ENCODE measurements at regions not wholly inside any gene's neighbourhood (a gene's known extent, or its start where the extent isn't known, plus 50 kb on each side); places are given as distances from the start of the nearest gene placed in this dataset.

GRCh38 chrX:69396916-69397315 lies 107.2 kb upstream of the NALF2 start:
- no peak for TF ChIP-seq EZH2phosphoT487 (IDR thresholded peaks at IDR 0.05; ENCODE audit: borderline replicate concordance, low read length)
- TF ChIP-seq CTCF (IDR thresholded peaks at IDR 0.05; ENCODE audit: low read depth, low read length, poor library complexity, severe bottlenecking) = no peak

Data from DOHH2 (cell line).